NCI-H2171 (cell line): ENCODE measurements at regions not wholly inside any gene's neighbourhood (a gene's known extent, or its start where the extent isn't known, plus 50 kb on each side); places are given as distances from the start of the nearest gene placed in this dataset.

ENCODE experiments used
- DNase-seq: peaks from one replicate; lab custom pipeline; 2025; lab: John Stamatoyannopoulos, UW

- DNase-seq = no peak
These were observed 440.4 kb upstream of the ADGRL3 start for GRCh38 chr4:60759518-60760245.

DNA sequence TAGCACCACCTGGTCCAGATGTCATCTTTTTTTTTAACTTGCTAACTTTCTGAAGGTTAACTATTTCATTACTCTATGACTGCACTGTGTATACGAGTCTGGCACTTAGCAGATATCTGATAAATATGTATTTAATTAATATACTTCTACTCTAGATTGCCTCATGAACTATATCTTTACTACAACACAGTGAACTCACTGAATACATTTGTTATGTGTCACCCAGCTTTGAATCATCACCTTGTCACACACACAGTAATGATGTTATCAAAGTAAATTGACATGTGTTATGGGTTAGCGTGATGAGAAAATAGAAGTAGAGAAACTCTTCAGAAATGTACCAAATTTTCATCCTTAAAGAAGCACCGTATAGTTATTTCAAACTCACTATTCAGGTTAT lies 419.3 kb upstream of the ADGRL3 start:
- DNase-seq = no peak

DNA sequence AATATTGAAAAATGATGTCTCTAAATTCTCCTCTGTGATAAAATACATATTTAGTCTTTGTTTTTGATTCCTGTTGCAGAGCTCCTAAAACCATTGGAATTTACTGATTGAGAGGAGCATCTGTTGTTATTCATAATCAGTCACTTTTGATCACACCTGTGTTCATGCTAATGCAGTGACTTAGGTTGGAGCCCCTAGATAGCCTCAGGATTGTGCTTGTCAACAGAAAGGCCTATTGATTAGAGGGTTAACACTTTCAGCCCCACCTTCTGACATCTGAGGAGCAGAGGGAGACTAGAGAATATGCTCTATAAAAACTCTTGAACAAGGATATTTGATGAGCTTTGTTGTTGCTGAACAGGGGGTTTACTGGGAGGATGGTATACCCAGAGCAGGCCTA lies 409.5 kb upstream of the ADGRL3 start:
- no peak for DNase-seq

GRCh38 chr4:60794372-60794771 lies 405.8 kb upstream of the ADGRL3 start:
- DNase-seq = no peak

DNA sequence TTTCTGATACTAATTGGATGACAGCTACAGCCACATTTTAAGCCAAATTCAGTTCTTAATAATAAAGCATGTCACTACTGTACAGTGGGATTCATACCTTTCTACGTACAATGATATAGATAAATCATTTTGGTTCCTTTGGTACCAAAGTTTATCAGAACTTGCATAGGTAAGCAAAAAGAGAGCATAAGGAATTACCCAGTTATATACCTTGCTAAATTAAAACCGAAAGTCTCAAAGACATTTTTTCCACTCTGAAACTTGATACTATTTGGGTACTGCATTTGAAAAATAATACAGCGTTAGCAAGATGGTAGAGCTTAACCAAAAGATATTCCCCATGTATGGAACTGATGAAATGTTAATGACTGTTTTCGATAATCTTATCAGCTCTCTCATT lies 400.9 kb upstream of the ADGRL3 start:
- no peak for DNase-seq

DNA sequence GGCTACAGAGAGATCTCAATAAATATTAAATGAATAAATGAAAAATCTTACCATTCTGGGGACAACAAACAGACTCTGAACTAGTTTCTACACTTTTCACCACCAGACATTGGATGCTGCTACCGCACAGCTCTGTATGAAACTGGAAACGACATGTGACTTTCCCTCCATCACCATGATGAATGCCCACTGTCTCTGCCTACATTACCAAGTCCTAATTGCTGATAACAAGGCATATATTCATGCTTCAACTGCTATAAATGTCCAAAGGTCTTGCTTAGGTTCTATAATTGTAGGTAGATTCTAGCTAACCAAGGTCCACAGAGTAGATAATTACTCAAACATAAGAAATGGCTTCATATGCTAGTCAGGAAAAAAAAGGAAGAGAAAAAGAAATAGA lies 399.4 kb upstream of the ADGRL3 start:
- DNase-seq = no peak

DNA sequence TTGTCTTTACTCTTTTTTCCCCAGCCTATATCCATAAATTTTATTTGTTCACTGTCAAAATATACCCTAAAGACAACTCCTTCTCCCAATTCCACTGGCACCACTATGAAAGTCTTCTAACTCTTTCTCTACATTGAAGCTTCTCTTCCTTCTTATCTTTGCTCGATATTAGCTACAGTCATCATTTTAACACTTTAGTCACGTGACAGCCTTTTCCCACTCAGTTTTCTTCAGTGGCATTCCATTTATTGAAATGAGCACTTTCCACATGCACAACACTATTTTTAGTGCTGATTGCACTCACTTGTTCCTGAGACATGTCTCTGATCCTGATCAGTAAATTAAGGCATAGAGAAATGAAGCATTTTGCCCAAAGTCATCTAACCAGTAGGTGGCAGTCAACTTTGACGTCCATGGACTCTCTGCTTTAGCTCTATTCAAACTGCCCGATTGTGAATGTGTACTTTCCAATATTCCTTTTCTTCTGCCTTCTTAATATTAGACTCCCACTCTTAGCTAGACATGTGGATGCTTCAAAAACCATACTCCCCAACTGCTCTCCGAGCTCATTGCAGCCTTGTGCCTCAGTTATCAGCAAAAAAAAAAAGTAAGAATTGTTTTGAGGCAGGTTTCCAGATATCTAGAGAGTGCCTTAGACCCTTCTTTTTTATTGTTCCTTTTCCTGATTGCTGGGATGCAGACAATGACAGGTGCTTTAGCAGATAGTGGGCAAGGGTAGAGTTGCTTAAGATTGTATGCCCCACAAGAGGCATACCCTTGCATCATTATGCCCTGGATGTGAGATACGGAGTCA lies 394.4 kb upstream of the ADGRL3 start:
- DNase-seq = no peak

GRCh38 chr4:60808726-60809485 lies 391.2 kb upstream of the ADGRL3 start:
- no peak for DNase-seq

DNA sequence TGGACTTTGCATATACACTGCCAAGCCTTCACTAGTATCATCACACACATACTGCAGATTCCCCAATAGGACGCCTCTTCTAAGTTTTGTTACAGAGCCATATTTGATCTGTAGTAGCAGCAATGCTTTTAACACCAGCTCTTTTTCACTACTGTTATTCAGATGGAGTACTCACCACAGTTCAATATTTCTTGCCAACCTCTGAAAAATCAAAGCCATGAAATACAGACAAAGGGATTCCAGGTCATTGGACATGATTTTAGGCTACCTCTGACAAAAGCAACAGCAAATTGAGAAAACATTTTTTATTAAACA lies 390.7 kb upstream of the ADGRL3 start:
- no peak for DNase-seq

DNA sequence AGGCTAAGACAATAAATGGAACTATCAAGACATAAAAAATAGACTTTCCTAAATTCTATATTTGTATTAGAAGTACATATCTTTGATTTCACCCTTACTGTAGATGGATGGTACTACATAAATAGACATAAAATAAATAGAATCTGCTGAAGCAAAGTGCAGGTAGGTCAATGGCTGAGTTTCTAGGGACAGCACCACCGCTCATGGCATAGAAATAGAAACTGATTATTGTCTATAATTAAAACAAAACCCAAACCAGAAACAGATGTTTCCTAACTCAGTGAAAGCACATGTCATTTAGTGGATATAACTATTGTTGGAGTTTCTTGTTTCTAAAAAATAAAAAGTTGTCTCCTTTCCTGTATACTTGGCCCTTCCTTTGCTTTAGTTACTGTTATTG lies 387.3 kb upstream of the ADGRL3 start:
- no peak for DNase-seq

- no peak for DNase-seq
These were observed 385.6 kb upstream of the ADGRL3 start for GRCh38 chr4:60814549-60814948.

GRCh38 chr4:60817609-60818008 lies 382.5 kb upstream of the ADGRL3 start:
- no peak for DNase-seq

GRCh38 chr4:60822986-60823385 lies 377.1 kb upstream of the ADGRL3 start:
- no peak for DNase-seq

DNA sequence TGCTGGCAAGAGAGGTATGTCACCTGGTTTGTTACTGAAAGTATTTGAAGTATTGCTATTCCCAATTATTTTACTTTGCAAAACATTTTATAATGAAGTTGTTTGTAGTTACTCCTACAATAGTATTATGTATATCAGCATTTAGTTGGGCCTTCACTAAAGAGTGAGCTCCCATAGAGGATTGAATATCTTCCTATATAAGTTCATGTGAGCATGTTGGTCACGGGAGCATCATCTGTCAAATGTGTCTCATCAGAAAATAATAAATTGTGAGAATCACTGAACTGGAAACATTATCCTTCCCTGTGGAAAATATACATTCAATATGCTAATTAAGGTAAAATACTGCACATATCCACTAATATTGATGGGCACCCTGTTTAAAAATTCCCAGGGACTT lies 360.1 kb upstream of the ADGRL3 start:
- DNase-seq = no peak

DNA sequence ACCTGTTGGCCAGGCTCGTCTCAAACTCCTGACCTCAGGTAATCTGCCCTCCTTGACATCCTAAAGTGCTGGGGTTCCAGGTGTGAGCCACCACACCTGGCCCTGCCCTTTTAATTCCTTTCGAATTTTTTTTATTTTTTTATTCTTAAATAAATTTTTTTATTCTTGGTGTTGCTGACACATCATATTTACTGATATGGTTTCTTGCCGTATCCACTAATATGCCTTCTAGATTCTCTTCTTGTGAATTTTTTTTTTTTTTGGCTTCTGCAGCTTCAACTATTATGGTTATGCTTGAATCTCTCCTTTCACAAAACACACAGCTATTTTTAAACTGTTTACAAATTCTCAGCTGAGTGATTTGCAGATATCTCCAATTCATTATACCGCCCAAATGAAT lies 353.4 kb upstream of the ADGRL3 start:
- no peak for DNase-seq

GRCh38 chr4:60847614-60848013 lies 352.5 kb upstream of the ADGRL3 start:
- no peak for DNase-seq

GRCh38 chr4:60857130-60857753 lies 342.9 kb upstream of the ADGRL3 start:
- no peak for DNase-seq

GRCh38 chr4:60863442-60863841 lies 336.7 kb upstream of the ADGRL3 start:
- DNase-seq = no peak

DNA sequence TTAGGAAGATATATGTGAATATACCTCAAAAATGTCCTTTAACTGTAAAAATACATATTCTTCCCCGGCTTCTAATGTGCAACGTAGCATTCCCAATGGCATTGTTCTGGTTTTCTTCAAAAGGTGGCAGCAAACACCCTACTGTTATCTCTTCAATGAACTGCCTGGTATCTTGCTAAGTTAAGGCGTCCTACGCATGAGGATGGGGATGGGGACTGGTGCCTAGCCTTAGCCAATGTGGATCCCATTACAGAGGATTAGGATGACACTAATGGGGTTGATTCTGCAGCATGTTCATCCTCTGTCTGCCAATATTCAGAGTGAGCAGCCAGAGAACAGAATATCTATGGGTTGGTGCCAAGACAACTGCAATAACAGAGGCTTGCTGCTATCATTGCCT lies 334.9 kb upstream of the ADGRL3 start:
- no peak for DNase-seq

- no peak for DNase-seq
These were observed 331.7 kb upstream of the ADGRL3 start for GRCh38 chr4:60868232-60868960.

DNA sequence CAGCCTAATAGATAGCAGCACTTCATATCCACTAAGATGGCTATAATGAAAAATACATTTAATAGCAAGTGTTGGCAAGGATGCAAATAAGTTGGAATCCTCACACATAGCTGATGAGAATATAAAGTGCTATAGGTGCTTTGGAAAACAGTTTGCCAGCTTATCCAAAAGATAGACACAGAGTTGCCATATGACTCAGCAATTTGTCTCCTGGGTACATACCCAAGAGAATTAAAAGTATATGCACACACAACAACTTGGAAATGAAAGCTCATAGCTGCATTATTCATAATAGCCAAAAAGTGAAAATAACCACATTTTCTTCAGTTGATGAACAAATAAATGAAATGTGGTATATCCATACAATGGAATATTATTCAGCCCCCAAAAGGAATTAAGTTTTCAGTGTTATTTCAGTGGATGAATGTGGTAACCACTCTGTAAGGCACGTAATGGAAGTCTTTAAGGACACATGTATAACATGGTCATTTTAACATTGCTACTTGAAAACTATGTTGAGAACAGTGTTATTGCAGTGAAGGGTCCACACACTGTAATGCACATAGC lies 320.9 kb upstream of the ADGRL3 start:
- DNase-seq = no peak

GRCh38 chr4:60884587-60884986 lies 315.5 kb upstream of the ADGRL3 start:
- no peak for DNase-seq
